PFSK-1 (cell line): ENCODE measurements at regions not wholly inside any gene's neighbourhood (a gene's known extent, or its start where the extent isn't known, plus 50 kb on each side); places are given as distances from the start of the nearest gene placed in this dataset.

ENCODE experiments used
- FOXP2 ChIP-seq: optimal IDR thresholded peaks from 2 replicates; pipeline ENCODE3; 2011; ENCODE audit warnings: borderline replicate concordance, control low read depth, inconsistent platforms; ENCODE audit not compliant: insufficient read depth; ENCODE audit errors: extremely low read length, extremely low read depth
- SIN3A ChIP-seq: IDR thresholded peaks from 2 replicates; pipeline ENCODE4 v1.6.1; 2012; ENCODE audit warnings: mild to moderate bottlenecking, low read length, moderate library complexity, borderline replicate concordance; ENCODE audit not compliant: insufficient read depth
- TAF1 ChIP-seq: IDR thresholded peaks from 2 replicates; pipeline ENCODE4 v1.6.1; 2012; ENCODE audit warnings: low read length, control low read depth, borderline replicate concordance; ENCODE audit not compliant: insufficient read depth
- TF ChIP-seq, protein P1 (sequence below), 2 experiments: IDR thresholded peaks; 2 replicates each; pipeline versions ENCODE4 v1.6.1 to v1.8.0; 2011 to 2012; ENCODE audit warnings: low read depth in 2 of 2, low read length in 2 of 2, control low read depth in 1 of 2, inconsistent platforms in 1 of 2, mild to moderate bottlenecking in 1 of 2, moderate library complexity in 1 of 2; ENCODE audit not compliant: insufficient read depth in 1 of 2

DNA sequence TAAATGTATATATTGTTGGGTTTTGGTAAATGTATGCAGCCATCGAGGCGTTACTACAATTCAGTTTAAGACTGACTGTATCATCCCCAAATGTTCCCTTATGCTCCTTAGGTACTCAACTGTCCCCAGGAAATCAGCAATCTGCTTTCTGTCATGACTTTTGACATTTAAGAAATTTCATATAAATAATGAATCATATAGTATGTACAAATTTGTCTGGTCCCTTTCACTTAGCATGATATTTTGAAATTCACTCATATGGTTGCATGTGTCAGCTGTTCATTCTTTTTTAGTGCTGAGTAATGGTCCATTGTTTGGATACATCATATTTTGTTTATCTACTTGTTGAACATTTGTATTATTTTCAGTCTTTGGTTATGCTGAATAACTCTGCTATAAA lies 218.8 kb downstream of the C4orf33 start:
- no peak for TF ChIP-seq TAF1
- TF ChIP-seq, protein P1, sequence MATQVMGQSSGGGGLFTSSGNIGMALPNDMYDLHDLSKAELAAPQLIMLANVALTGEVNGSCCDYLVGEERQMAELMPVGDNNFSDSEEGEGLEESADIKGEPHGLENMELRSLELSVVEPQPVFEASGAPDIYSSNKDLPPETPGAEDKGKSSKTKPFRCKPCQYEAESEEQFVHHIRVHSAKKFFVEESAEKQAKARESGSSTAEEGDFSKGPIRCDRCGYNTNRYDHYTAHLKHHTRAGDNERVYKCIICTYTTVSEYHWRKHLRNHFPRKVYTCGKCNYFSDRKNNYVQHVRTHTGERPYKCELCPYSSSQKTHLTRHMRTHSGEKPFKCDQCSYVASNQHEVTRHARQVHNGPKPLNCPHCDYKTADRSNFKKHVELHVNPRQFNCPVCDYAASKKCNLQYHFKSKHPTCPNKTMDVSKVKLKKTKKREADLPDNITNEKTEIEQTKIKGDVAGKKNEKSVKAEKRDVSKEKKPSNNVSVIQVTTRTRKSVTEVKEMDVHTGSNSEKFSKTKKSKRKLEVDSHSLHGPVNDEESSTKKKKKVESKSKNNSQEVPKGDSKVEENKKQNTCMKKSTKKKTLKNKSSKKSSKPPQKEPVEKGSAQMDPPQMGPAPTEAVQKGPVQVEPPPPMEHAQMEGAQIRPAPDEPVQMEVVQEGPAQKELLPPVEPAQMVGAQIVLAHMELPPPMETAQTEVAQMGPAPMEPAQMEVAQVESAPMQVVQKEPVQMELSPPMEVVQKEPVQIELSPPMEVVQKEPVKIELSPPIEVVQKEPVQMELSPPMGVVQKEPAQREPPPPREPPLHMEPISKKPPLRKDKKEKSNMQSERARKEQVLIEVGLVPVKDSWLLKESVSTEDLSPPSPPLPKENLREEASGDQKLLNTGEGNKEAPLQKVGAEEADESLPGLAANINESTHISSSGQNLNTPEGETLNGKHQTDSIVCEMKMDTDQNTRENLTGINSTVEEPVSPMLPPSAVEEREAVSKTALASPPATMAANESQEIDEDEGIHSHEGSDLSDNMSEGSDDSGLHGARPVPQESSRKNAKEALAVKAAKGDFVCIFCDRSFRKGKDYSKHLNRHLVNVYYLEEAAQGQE (IDR thresholded peaks at IDR 0.05; ENCODE audit: insufficient read depth in 1 of 2, low read depth in 2 of 2, low read length in 2 of 2) = no peak
- TF ChIP-seq FOXP2 = no peak
- TF ChIP-seq SIN3A = no peak
